K562 (cell line): ENCODE measurements at regions not wholly inside any gene's neighbourhood (a gene's known extent, or its start where the extent isn't known, plus 50 kb on each side); places are given as distances from the start of the nearest gene placed in this dataset.

Experiments used
- ERF ChIP-seq: fragments of 450-650 bp; formaldehyde crosslinking; IDR thresholded peaks from 2 replicates; pipeline ENCODE4 v1.4.0; 2020; ENCODE audit warnings: mild to moderate bottlenecking, mixed read lengths
- OTX1 ChIP-seq: fragments of 450-650 bp; formaldehyde crosslinking; IDR thresholded peaks from 2 replicates; pipeline ENCODE4 v1.4.0; 2022; ENCODE audit warnings: mild to moderate bottlenecking
- SRSF9 ChIP-seq: fragments of 200-400 bp; formaldehyde crosslinking; IDR thresholded peaks from 2 replicates; pipeline ENCODE4 v1.6.1; 2017; ENCODE audit warnings: low read depth, low read length, borderline replicate concordance
- ZEB2 ChIP-seq: fragments of 450-650 bp; IDR thresholded peaks from 2 replicates; pipeline ENCODE4 v1.6.1; 2016
- ZFP30 ChIP-seq: fragments of 250-450 bp; sonication (Bioruptor Pico); IDR thresholded peaks from 2 replicates; pipeline ENCODE4 v1.8.0; 2022; ENCODE audit warnings: moderate library complexity, mild to moderate bottlenecking, inconsistent platforms, borderline replicate concordance
- ZZZ3 ChIP-seq: fragments of 450-650 bp; IDR thresholded peaks from 2 replicates; pipeline ENCODE4 v1.6.1; 2016; ENCODE audit warnings: antibody characterized with exemption, mild to moderate bottlenecking, moderate library complexity
- TF ChIP-seq, protein P1 (sequence below), 2 experiments: fragments of 450-650 bp; IDR thresholded peaks; 2 replicates each; pipeline ENCODE4 v1.6.1; 2016
- TF ChIP-seq, protein P2 (sequence below): fragments of 450-650 bp; formaldehyde crosslinking; IDR thresholded peaks from 2 replicates; pipeline ENCODE4 v1.4.0; 2020; ENCODE audit warnings: mild to moderate bottlenecking, moderate library complexity
- TF ChIP-seq, protein P3 (sequence below): sonication (generic); formaldehyde crosslinking; IDR thresholded peaks from 2 replicates; pipeline ENCODE4 v1.8.0; 2022; ENCODE audit warnings: mild to moderate bottlenecking, missing genetic modification reagents, borderline replicate concordance
- TF ChIP-seq, protein P4 (sequence below): fragments of 200-800 bp; sonication (Bioruptor generic); IDR thresholded peaks from 2 replicates; pipeline ENCODE4 v1.6.1; 2017; ENCODE audit warnings: missing genetic modification characterization, missing compliant biosample characterization
- TF ChIP-seq, protein P5 (sequence below), 2 experiments: IDR thresholded peaks; 2 replicates each; pipeline ENCODE4 v1.6.1; 2011; ENCODE audit warnings: borderline replicate concordance in 1 of 2, control low read depth in 1 of 2, low read depth in 1 of 2, low read length in 1 of 2, mild to moderate bottlenecking in 1 of 2, mixed read lengths in 1 of 2, moderate library complexity in 1 of 2; ENCODE audit not compliant: insufficient read depth in 1 of 2, insufficient read length in 1 of 2, poor library complexity in 1 of 2, severe bottlenecking in 1 of 2; ENCODE audit errors: extremely low read depth in 1 of 2
- TF ChIP-seq, protein P6 (sequence below): IDR thresholded peaks from 3 replicates; pipeline ENCODE4 v1.6.1; 2011; ENCODE audit warnings: borderline replicate concordance, mild to moderate bottlenecking, moderate library complexity; ENCODE audit not compliant: insufficient read length; ENCODE audit errors: extremely low read depth
- TF ChIP-seq, protein P7 (sequence below): sonication (generic); formaldehyde crosslinking; IDR thresholded peaks from 2 replicates; pipeline ENCODE4 v1.8.1; 2023; ENCODE audit warnings: mild to moderate bottlenecking, missing genetic modification reagents, moderate library complexity

DNA sequence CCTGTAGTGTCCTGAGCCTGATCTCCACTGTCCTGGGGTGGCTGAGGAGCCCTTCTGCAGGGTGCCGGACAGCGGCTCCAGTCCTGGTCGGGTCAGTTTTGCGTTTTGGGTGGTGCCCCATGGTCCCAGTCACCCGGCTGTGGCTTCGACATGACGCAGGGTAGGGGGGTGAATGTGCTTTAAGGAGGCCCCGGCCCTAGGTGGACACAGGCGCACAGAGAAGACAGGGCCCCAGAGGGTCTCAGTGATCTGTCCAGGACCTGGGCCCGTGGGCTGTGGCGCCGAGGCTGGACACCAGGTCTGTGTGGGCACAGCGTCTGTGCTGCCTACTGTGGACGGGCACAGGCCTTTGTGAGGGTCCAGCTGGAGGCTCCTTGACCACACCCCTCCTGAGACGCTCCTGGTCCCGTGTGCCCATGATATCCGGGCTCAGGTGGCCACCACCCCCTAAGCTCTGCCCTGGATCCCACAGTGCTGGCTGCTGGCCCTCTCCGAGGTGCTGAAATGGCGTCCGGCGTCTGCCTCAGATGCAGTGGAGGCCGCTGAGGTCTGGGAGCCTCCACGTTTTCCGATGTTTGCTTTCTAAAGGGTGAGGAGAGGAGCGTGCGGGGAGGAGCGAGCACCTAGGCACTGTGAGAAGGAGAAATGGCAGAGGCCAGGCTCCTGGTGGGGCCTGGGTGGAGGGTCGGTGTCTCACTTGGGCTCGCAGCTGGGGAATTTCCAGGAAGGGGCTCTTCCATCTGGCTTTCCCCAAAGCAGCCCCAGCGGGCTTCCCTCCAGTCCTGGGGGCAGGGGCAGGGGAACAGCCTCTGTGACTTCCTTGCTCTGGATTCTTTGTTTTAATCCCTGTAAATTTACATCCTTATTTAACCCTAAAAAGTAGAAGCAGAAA is 56.1 kb upstream of the ACSF3 start (continued):
- TF ChIP-seq, protein P1, sequence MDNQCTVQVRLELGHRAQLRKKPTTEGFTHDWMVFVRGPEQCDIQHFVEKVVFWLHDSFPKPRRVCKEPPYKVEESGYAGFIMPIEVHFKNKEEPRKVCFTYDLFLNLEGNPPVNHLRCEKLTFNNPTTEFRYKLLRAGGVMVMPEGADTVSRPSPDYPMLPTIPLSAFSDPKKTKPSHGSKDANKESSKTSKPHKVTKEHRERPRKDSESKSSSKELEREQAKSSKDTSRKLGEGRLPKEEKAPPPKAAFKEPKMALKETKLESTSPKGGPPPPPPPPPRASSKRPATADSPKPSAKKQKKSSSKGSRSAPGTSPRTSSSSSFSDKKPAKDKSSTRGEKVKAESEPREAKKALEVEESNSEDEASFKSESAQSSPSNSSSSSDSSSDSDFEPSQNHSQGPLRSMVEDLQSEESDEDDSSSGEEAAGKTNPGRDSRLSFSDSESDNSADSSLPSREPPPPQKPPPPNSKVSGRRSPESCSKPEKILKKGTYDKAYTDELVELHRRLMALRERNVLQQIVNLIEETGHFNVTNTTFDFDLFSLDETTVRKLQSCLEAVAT (IDR thresholded peaks at IDR 0.05), result no peak
- TF ChIP-seq ZEB2 (no peak), OTX1 (CRISPR knock-in tag) (no peak), ZZZ3 (no peak), ZFP30 (CRISPR knock-in tag) (no peak), SRSF9 (no peak), ERF (no peak)
- TF ChIP-seq, protein P2, sequence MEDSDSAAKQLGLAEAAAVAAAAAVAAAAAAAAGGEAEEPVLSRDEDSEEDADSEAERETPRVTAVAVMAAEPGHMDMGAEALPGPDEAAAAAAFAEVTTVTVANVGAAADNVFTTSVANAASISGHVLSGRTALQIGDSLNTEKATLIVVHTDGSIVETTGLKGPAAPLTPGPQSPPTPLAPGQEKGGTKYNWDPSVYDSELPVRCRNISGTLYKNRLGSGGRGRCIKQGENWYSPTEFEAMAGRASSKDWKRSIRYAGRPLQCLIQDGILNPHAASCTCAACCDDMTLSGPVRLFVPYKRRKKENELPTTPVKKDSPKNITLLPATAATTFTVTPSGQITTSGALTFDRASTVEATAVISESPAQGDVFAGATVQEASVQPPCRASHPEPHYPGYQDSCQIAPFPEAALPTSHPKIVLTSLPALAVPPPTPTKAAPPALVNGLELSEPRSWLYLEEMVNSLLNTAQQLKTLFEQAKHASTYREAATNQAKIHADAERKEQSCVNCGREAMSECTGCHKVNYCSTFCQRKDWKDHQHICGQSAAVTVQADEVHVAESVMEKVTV (CRISPR knock-in tag), result no peak
- TF ChIP-seq, protein P3, sequence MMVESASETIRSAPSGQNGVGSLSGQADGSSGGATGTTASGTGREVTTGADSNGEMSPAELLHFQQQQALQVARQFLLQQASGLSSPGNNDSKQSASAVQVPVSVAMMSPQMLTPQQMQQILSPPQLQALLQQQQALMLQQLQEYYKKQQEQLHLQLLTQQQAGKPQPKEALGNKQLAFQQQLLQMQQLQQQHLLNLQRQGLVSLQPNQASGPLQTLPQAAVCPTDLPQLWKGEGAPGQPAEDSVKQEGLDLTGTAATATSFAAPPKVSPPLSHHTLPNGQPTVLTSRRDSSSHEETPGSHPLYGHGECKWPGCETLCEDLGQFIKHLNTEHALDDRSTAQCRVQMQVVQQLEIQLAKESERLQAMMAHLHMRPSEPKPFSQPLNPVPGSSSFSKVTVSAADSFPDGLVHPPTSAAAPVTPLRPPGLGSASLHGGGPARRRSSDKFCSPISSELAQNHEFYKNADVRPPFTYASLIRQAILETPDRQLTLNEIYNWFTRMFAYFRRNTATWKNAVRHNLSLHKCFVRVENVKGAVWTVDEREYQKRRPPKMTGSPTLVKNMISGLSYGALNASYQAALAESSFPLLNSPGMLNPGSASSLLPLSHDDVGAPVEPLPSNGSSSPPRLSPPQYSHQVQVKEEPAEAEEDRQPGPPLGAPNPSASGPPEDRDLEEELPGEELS (CRISPR knock-in tag), result peak; percentile 89; the same call in 1 of the 2 replicates
- TF ChIP-seq, protein P4, sequence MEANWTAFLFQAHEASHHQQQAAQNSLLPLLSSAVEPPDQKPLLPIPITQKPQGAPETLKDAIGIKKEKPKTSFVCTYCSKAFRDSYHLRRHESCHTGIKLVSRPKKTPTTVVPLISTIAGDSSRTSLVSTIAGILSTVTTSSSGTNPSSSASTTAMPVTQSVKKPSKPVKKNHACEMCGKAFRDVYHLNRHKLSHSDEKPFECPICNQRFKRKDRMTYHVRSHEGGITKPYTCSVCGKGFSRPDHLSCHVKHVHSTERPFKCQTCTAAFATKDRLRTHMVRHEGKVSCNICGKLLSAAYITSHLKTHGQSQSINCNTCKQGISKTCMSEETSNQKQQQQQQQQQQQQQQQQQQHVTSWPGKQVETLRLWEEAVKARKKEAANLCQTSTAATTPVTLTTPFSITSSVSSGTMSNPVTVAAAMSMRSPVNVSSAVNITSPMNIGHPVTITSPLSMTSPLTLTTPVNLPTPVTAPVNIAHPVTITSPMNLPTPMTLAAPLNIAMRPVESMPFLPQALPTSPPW (CRISPR knock-in tag), result no peak
- TF ChIP-seq, protein P5, sequence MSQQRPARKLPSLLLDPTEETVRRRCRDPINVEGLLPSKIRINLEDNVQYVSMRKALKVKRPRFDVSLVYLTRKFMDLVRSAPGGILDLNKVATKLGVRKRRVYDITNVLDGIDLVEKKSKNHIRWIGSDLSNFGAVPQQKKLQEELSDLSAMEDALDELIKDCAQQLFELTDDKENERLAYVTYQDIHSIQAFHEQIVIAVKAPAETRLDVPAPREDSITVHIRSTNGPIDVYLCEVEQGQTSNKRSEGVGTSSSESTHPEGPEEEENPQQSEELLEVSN (IDR thresholded peaks at IDR 0.05; ENCODE audit: borderline replicate concordance in 1 of 2, extremely low read depth in 1 of 2, insufficient read depth in 1 of 2, insufficient read length in 1 of 2, low read depth in 1 of 2, low read length in 1 of 2, poor library complexity in 1 of 2, severe bottlenecking in 1 of 2), result no peak
- TF ChIP-seq, protein P6, sequence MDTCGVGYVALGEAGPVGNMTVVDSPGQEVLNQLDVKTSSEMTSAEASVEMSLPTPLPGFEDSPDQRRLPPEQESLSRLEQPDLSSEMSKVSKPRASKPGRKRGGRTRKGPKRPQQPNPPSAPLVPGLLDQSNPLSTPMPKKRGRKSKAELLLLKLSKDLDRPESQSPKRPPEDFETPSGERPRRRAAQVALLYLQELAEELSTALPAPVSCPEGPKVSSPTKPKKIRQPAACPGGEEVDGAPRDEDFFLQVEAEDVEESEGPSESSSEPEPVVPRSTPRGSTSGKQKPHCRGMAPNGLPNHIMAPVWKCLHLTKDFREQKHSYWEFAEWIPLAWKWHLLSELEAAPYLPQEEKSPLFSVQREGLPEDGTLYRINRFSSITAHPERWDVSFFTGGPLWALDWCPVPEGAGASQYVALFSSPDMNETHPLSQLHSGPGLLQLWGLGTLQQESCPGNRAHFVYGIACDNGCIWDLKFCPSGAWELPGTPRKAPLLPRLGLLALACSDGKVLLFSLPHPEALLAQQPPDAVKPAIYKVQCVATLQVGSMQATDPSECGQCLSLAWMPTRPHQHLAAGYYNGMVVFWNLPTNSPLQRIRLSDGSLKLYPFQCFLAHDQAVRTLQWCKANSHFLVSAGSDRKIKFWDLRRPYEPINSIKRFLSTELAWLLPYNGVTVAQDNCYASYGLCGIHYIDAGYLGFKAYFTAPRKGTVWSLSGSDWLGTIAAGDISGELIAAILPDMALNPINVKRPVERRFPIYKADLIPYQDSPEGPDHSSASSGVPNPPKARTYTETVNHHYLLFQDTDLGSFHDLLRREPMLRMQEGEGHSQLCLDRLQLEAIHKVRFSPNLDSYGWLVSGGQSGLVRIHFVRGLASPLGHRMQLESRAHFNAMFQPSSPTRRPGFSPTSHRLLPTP, result no peak
- TF ChIP-seq, protein P7, sequence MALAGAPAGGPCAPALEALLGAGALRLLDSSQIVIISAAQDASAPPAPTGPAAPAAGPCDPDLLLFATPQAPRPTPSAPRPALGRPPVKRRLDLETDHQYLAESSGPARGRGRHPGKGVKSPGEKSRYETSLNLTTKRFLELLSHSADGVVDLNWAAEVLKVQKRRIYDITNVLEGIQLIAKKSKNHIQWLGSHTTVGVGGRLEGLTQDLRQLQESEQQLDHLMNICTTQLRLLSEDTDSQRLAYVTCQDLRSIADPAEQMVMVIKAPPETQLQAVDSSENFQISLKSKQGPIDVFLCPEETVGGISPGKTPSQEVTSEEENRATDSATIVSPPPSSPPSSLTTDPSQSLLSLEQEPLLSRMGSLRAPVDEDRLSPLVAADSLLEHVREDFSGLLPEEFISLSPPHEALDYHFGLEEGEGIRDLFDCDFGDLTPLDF (CRISPR knock-in tag), result no peak
